IMR-90 (cell line): ENCODE measurements at regions not wholly inside any gene's neighbourhood (a gene's known extent, or its start where the extent isn't known, plus 50 kb on each side); places are given as distances from the start of the nearest gene placed in this dataset.

Experiments used
- ATAC-seq: fragments of 200-7000 bp; cut with Tn5 transposase; 2 replicates; pipeline ENCODE4 v1.9.1; 2020; ENCODE audit warnings: low read depth, mild to moderate bottlenecking, moderate library complexity
- BruUV-seq: library from RNA; stranded (reverse); fragments of 400-500 nt; replicated peaks from 2 replicates; lab custom pipeline; 2021; lab: Mats Ljungman, UMichigan
- CTCF ChIA-PET: fragments of 300-600 bp; formaldehyde crosslinking; extraction: SDS; loops from one replicate; lab custom pipeline; 2021; ENCODE audit warnings: antibody characterized with exemption; lab: Yijun Ruan, JAX
- POLR2A ChIA-PET: fragments of 300-600 bp; sonication (Branson Sonifier 250); formaldehyde crosslinking; loops from one replicate; lab custom pipeline; 2022; ENCODE audit warnings: antibody characterized with exemption; ENCODE audit not compliant: unreplicated experiment; lab: Charles Lee
- DNase-seq: peaks from one replicate; pipeline ENCODE4 v3.0.0; 2013
- H2AFZ ChIP-seq: replicated peaks from 2 replicates; pipeline ENCODE3; 2013; ENCODE audit warnings: low read length, mild to moderate bottlenecking; ENCODE audit not compliant: poor library complexity
- H2AK5ac ChIP-seq: 2 replicates; pipeline ENCODE4 v1.6.1; 2013; ENCODE audit warnings: low read depth, low read length, inconsistent platforms
- H2AK9ac ChIP-seq: replicated peaks from 2 replicates; pipeline ENCODE3; 2013; ENCODE audit warnings: mild to moderate bottlenecking, low read depth, low read length, moderate library complexity; ENCODE audit not compliant: poor library complexity
- H2BK120ac ChIP-seq: 2 replicates; pipeline ENCODE4 v1.6.1; 2013; ENCODE audit warnings: low read depth, low read length, inconsistent platforms
- H2BK15ac ChIP-seq: 3 replicates; pipeline ENCODE4 v1.6.1; 2013; ENCODE audit warnings: low read depth, low read length, inconsistent platforms
- H2BK20ac ChIP-seq: 2 replicates; pipeline ENCODE4 v1.6.1; 2013; ENCODE audit warnings: low read depth, mild to moderate bottlenecking, inconsistent platforms, low read length, moderate library complexity
- H2BK5ac ChIP-seq: 2 replicates; pipeline ENCODE4 v1.6.1; 2013; ENCODE audit warnings: mild to moderate bottlenecking, low read depth, low read length, inconsistent platforms; ENCODE audit not compliant: poor library complexity, severe bottlenecking
- H3K14ac ChIP-seq: replicated peaks from 2 replicates; pipeline ENCODE4 v1.6.1; 2013; ENCODE audit warnings: low read depth, low read length, inconsistent platforms
- H3K18ac ChIP-seq: 2 replicates; pipeline ENCODE4 v1.6.1; 2013; ENCODE audit warnings: low read depth, low read length, control low read depth
- H3K23ac ChIP-seq: 2 replicates; pipeline ENCODE4 v1.6.1; 2013; ENCODE audit warnings: low read depth, low read length, inconsistent platforms
- H3K27ac ChIP-seq: 2 replicates; pipeline ENCODE4 v1.5.1; 2013; ENCODE audit warnings: mild to moderate bottlenecking, control low read depth, low read length; ENCODE audit not compliant: insufficient read depth
- H3K27me3 ChIP-seq: 2 replicates; pipeline ENCODE4 v1.6.1; 2013; ENCODE audit warnings: low read length; ENCODE audit not compliant: control insufficient read depth, insufficient read depth
- H3K36me3 ChIP-seq: 2 replicates; pipeline ENCODE4 v1.6.1; 2013; ENCODE audit warnings: low read length, mixed read lengths; ENCODE audit not compliant: control insufficient read depth, insufficient read depth
- H3K4ac ChIP-seq: 2 replicates; pipeline ENCODE4 v1.6.1; 2013; ENCODE audit warnings: low read depth, low read length, inconsistent platforms
- H3K4me1 ChIP-seq: 2 replicates; pipeline ENCODE4 v1.6.1; 2013; ENCODE audit warnings: low read length, mixed read lengths; ENCODE audit not compliant: control insufficient read depth, insufficient read depth
- H3K4me2 ChIP-seq: 2 replicates; pipeline ENCODE4 v1.6.1; 2013; ENCODE audit warnings: low read depth, mild to moderate bottlenecking, control low read depth, low read length, moderate library complexity
- H3K4me3 ChIP-seq: 2 replicates; pipeline ENCODE4 v1.5.1; 2013; ENCODE audit warnings: low read depth, mild to moderate bottlenecking, control low read depth, low read length, moderate library complexity; ENCODE audit not compliant: insufficient read depth
- H3K56ac ChIP-seq: 2 replicates; pipeline ENCODE4 v1.6.1; 2013; ENCODE audit warnings: low read length, inconsistent platforms; ENCODE audit not compliant: insufficient read depth; ENCODE audit errors: extremely low read depth
- H3K79me1 ChIP-seq, 2 experiments: 2 replicates each; pipeline ENCODE4 v1.6.1; 2013; ENCODE audit warnings: low read length in 2 of 2, inconsistent platforms in 1 of 2, low read depth in 1 of 2
- H3K9ac ChIP-seq: 2 replicates; pipeline ENCODE4 v1.6.1; 2013; ENCODE audit warnings: low read depth, low read length, control low read depth
- H3K9me1 ChIP-seq: 2 replicates; pipeline ENCODE4 v1.6.1; 2013; ENCODE audit warnings: low read length, inconsistent platforms; ENCODE audit not compliant: insufficient read depth
- H3K9me3 ChIP-seq: 2 replicates; pipeline ENCODE4 v1.6.1; 2013; ENCODE audit warnings: low read length; ENCODE audit not compliant: control insufficient read depth, insufficient read depth
- H4K20me1 ChIP-seq: 2 replicates; pipeline ENCODE4 v1.6.1; 2013; ENCODE audit warnings: low read length, inconsistent platforms; ENCODE audit not compliant: insufficient read depth
- H4K5ac ChIP-seq: 2 replicates; pipeline ENCODE4 v1.6.1; 2013; ENCODE audit warnings: mild to moderate bottlenecking, low read depth, low read length, control low read depth
- H4K8ac ChIP-seq, 2 experiments: 2 replicates each; pipeline ENCODE4 v1.6.1; 2013; ENCODE audit warnings: low read depth in 2 of 2, low read length in 2 of 2, control low read depth in 1 of 2, inconsistent platforms in 1 of 2
- H4K91ac ChIP-seq: 2 replicates; pipeline ENCODE4 v1.6.1; 2013; ENCODE audit warnings: low read depth, low read length, inconsistent platforms; ENCODE audit not compliant: insufficient read depth
- MAZ ChIP-seq: IDR thresholded peaks from 2 replicates; pipeline ENCODE4 v1.6.1; 2012; ENCODE audit warnings: low read depth, mild to moderate bottlenecking, low read length, improper control_type of control experiment, moderate library complexity, borderline replicate concordance
- MXI1 ChIP-seq: IDR thresholded peaks from 2 replicates; pipeline ENCODE4 v1.6.1; 2012; ENCODE audit warnings: low read depth, mild to moderate bottlenecking, low read length, moderate library complexity, borderline replicate concordance
- WGBS, 2 experiments: methylation state at CpG; one replicate each; pipeline versions ENCODE4 v1.1.5 to v1.1.7; 2013; ENCODE audit warnings: missing lambda C conversion rate in 2 of 2; ENCODE audit not compliant: insufficient read length in 1 of 2; ENCODE audit errors: extremely low coverage in 2 of 2; 5-methylcytosine and 5-hydroxymethylcytosine counted together
- dilution Hi-C: fragments of 300-500 bp; cut with HindIII; formaldehyde crosslinking; loops from one replicate; pipeline ENCODE4 v1.14.3; 2018; ENCODE audit warnings: low sequenced_read_pairs; ENCODE audit not compliant: unreplicated experiment
- in situ Hi-C: fragments of 300-500 bp; cut with MboI; formaldehyde crosslinking; loops from 3 replicates; pipeline ENCODE4 v1.14.3; 2019; ENCODE audit warnings: low sequenced_read_pairs, inconsistent platforms, mixed read lengths
- intact Hi-C: fragments of 100-400 bp; cut with micrococcal nuclease; formaldehyde crosslinking; loops from 2 replicates; pipeline ENCODE4 v1.10.0; 2022

DNA sequence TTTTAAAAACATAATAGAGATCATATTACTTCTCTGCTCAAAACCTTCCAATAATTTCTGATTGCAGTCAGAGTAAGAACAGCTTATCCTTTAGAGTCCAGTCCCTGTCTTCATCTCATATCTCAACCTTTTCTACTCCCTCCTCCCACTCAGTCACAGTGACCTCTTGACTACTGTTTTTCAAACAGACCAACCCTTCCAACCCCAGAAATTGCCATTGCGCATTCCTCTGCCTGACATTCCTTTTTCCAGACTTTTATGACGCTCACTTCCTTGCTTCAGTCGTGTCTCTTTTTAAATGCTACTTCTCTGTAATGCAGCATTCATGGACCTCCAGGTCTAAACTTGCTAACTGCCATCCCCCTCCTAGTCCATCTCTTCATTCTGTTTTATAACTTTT, 800.5 kb downstream of the BRINP1 start:
- intact Hi-C loops: no loop called here
- H4K91ac ChIP-seq: no peak overlapping the region
- H3K4me2 ChIP-seq: no peak overlapping the region
- WGBS, 2 experiments: 41% methylated on average over 3 of the region's 3 CpGs; no CpG with 5 or more reads in 1 of the 2 experiments
- H3K23ac ChIP-seq: no peak overlapping the region
- no peaks in the 10 kb centered on the region for H3K9me1 ChIP-seq
- no peak for ATAC-seq
- no peak overlapping the region for H2BK5ac ChIP-seq
- no peak overlapping the region for H3K18ac ChIP-seq
- ChIA-PET POLR2A (no interaction called here), CTCF (no interaction called here)
- H3K4me1 ChIP-seq: no peaks in the 10 kb centered on the region
- no peak overlapping the region for H3K27ac ChIP-seq
- no peak overlapping the region for H2AK5ac ChIP-seq
- no TSS peak for BruUV-seq
- H4K8ac ChIP-seq: no peak overlapping the region
- no peaks in the 10 kb centered on the region for H3K79me1 ChIP-seq
- no peaks in the 10 kb centered on the region for H4K20me1 ChIP-seq
- no peak overlapping the region for H2BK15ac ChIP-seq
- H3K4ac ChIP-seq: no peak overlapping the region
- no peak overlapping the region for H3K4me3 ChIP-seq
- in situ Hi-C loops: no loop called here
- H2BK120ac ChIP-seq: no peak overlapping the region
- no peak overlapping the region for H2AFZ ChIP-seq
- dilution Hi-C loops: no loop called here
- no peak overlapping the region for H4K5ac ChIP-seq
- H3K36me3 ChIP-seq: no peaks in the 10 kb centered on the region
- H2BK20ac ChIP-seq: no peak overlapping the region
- H3K14ac ChIP-seq: no peak overlapping the region
- no peak overlapping the region for H3K56ac ChIP-seq
- H2AK9ac ChIP-seq: no peak overlapping the region
- H3K9ac ChIP-seq: no peak overlapping the region
- TF ChIP-seq MXI1 (no peak), MAZ (no peak)
- 0 out of 2 replicates have a peak, but pooled peaks cover 5% of the 10 kb centered on the region for H3K9me3 ChIP-seq
- no peak for DNase-seq
- H3K27me3 ChIP-seq: no peaks in the 10 kb centered on the region
